Transverse colon (tissue), 4 donors: ENCODE measurements at regions not wholly inside any gene's neighbourhood (a gene's known extent, or its start where the extent isn't known, plus 50 kb on each side); places are given as distances from the start of the nearest gene placed in this dataset.

Experiments
- CTCF ChIP-seq, 5 experiments: fragments of 200-600 bp in 3 of 5; fragments of 450-650 bp in 2 of 5; sonication (generic) in 3 of 5; IDR thresholded peaks; 1 replicate in 2 of 5; 2 replicates in 3 of 5; pipeline ENCODE4 v1.5.1; 2016 to 2017; ENCODE audit warnings: antibody characterized with exemption in 5 of 5, inconsistent platforms in 3 of 5, mild to moderate bottlenecking in 2 of 5, moderate library complexity in 1 of 5
- EP300 ChIP-seq: sonication (generic); formaldehyde crosslinking; IDR thresholded peaks from one replicate; pipeline ENCODE4 v1.6.1; 2017; ENCODE audit warnings: antibody characterized with exemption, low read depth
- POLR2A ChIP-seq: fragments of 450-650 bp; IDR thresholded peaks from one replicate; pipeline ENCODE4 v1.6.1; 2016; ENCODE audit warnings: antibody characterized with exemption, mild to moderate bottlenecking, moderate library complexity
- POLR2AphosphoS5 ChIP-seq, 3 donors: sonication (generic); formaldehyde crosslinking; IDR thresholded peaks; one replicate each; pipeline ENCODE4 v1.6.1; 2016; ENCODE audit warnings: antibody characterized with exemption in 3 of 3

- TF ChIP-seq POLR2A (no peak), CTCF (IDR thresholded peaks at IDR 0.05) (no peak), EP300 (no peak), POLR2AphosphoS5 (IDR thresholded peaks at IDR 0.05) (no peak)
These were observed 683.3 kb upstream of the HS6ST1 start for GRCh38 chr2:129001926-129002325.
